ENCODE measurements at regions not wholly inside any gene's neighbourhood (a gene's known extent, or its start where the extent isn't known, plus 50 kb on each side); places are given as distances from the start of the nearest gene placed in this dataset.

- no peak for DNase-seq
- no peak for FAIRE-seq
- Histone ChIP-seq H3K27ac (ENCODE audit: low read depth in 1 of 3, low read length in 2 of 3) (no peak overlapping the region), H3K4me1 (ENCODE audit: control insufficient read depth in 3 of 3, insufficient read depth in 2 of 3, low read depth in 1 of 3, low read length in 2 of 3) (no peaks in the 10 kb centered on the region), H3K4me3 (ENCODE audit: low read depth in 1 of 3, low read length in 3 of 3) (no peak overlapping the region), H3K36me3 (ENCODE audit: control insufficient read depth in 3 of 3, insufficient read depth in 2 of 3, low read depth in 1 of 3, low read length in 3 of 3) (no peaks in the 10 kb centered on the region), H3K9me3 (ENCODE audit: control insufficient read depth in 2 of 2, insufficient read depth in 1 of 2, low read depth in 1 of 2, low read length in 1 of 2) (no peaks in the 10 kb centered on the region), H3K27me3 (ENCODE audit: control insufficient read depth in 3 of 3, insufficient read depth in 3 of 3, low read length in 3 of 3) (no peaks in the 10 kb centered on the region)
- WGBS, 3 donors: 84 to 91% (median 87%) methylated on average over 4 of the region's 4 CpGs
Measured at GRCh38 chr7:94832051-94832450, 75.3 kb upstream of the PPP1R9A start.

DNA sequence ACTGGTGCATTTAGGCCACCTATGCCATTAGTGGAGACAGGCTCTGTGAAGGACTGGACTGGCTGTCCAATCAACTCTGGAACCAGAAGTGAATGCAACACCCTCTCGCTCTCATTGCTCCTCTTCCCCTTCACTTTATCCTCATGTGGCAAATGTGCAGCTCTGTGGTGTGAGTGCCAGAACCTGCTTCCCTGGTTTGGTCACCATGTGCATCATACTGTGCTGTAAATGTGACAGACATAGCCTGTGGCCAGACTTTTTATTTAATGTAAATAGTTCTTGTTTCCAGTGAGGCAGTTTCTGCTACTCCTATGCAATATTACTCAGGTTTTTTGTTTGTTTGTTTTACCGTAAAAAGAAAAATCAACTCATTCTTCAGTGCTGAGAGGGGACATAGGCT is 73.0 kb upstream of the PPP1R9A start:
- FAIRE-seq (no peak), DNase-seq (no peak)
- WGBS, 3 donors: 89 to 95% (median 91%) methylated on average over 2 of the region's 2 CpGs
- Histone ChIP-seq H3K27ac (ENCODE audit: low read depth in 1 of 3, low read length in 2 of 3) (no peak overlapping the region), H3K9me3 (ENCODE audit: control insufficient read depth in 2 of 2, insufficient read depth in 1 of 2, low read depth in 1 of 2, low read length in 1 of 2) (peaks cover 0 to 4% of the 10 kb centered on the region in 2 donors), H3K36me3 (ENCODE audit: control insufficient read depth in 3 of 3, insufficient read depth in 2 of 3, low read depth in 1 of 3, low read length in 3 of 3) (no peaks in the 10 kb centered on the region), H3K27me3 (ENCODE audit: control insufficient read depth in 3 of 3, insufficient read depth in 3 of 3, low read length in 3 of 3) (no peaks in the 10 kb centered on the region), H3K4me3 (ENCODE audit: low read depth in 1 of 3, low read length in 3 of 3) (no peak overlapping the region), H3K4me1 (ENCODE audit: control insufficient read depth in 3 of 3, insufficient read depth in 2 of 3, low read depth in 1 of 3, low read length in 2 of 3) (no peaks in the 10 kb centered on the region)

- Histone ChIP-seq H3K27ac (ENCODE audit: low read depth in 1 of 3, low read length in 2 of 3) (no peak overlapping the region), H3K9me3 (ENCODE audit: control insufficient read depth in 2 of 2, insufficient read depth in 1 of 2, low read depth in 1 of 2, low read length in 1 of 2) (peaks cover 0 to 22% of the 10 kb centered on the region in 2 donors), H3K36me3 (ENCODE audit: control insufficient read depth in 3 of 3, insufficient read depth in 2 of 3, low read depth in 1 of 3, low read length in 3 of 3) (no peaks in the 10 kb centered on the region), H3K4me1 (ENCODE audit: control insufficient read depth in 3 of 3, insufficient read depth in 2 of 3, low read depth in 1 of 3, low read length in 2 of 3) (no peaks in the 10 kb centered on the region), H3K4me3 (ENCODE audit: low read depth in 1 of 3, low read length in 3 of 3) (no peak overlapping the region), H3K27me3 (ENCODE audit: control insufficient read depth in 3 of 3, insufficient read depth in 3 of 3, low read length in 3 of 3) (no peaks in the 10 kb centered on the region)
- FAIRE-seq (no peak), DNase-seq (no peak)
- WGBS, 3 donors: 91 to 96% (median 96%) methylated on average over 3 of the region's 3 CpGs
Measured at GRCh38 chr7:94838717-94839116, 68.7 kb upstream of the PPP1R9A start.

- DNase-seq: no peak
- H3K36me3 ChIP-seq (ENCODE audit: control insufficient read depth in 3 of 3, insufficient read depth in 2 of 3, low read depth in 1 of 3, low read length in 3 of 3): no peaks in the 10 kb centered on the region
- peaks cover 0 to 34% of the 10 kb centered on the region in 2 donors for H3K9me3 ChIP-seq (ENCODE audit: control insufficient read depth in 2 of 2, insufficient read depth in 1 of 2, low read depth in 1 of 2, low read length in 1 of 2)
- FAIRE-seq: no peak
- WGBS, 3 donors: 77 to 93% (median 90%) methylated on average over 1 of the region's 1 CpG
- H3K27ac ChIP-seq (ENCODE audit: low read depth in 1 of 3, low read length in 2 of 3): no peak overlapping the region
- no peaks in the 10 kb centered on the region for H3K4me1 ChIP-seq (ENCODE audit: control insufficient read depth in 3 of 3, insufficient read depth in 2 of 3, low read depth in 1 of 3, low read length in 2 of 3)
- H3K27me3 ChIP-seq (ENCODE audit: control insufficient read depth in 3 of 3, insufficient read depth in 3 of 3, low read length in 3 of 3): no peaks in the 10 kb centered on the region
- no peak overlapping the region for H3K4me3 ChIP-seq (ENCODE audit: low read depth in 1 of 3, low read length in 3 of 3)
Measured at GRCh38 chr7:94843553-94843952, 63.8 kb upstream of the PPP1R9A start.

- DNase-seq: no peak
- 86 to 94% (median 93%) methylated on average over 2 of the region's 2 CpGs for WGBS, 3 donors
Measured at GRCh38 chr7:94848531-94848930, 58.9 kb upstream of the PPP1R9A start.

GRCh38 chr7:94848992-94849576 is 58.3 kb upstream of the PPP1R9A start:
- 84 to 96% (median 92%) methylated on average over 33 of the region's 33 CpGs for WGBS, 3 donors
- FAIRE-seq (no peak), DNase-seq (no peak)

More at GRCh38 chr7:94848531-94848930, 58.9 kb upstream of the PPP1R9A start:
- H3K4me3 ChIP-seq (ENCODE audit: low read depth in 1 of 3, low read length in 3 of 3): no peak overlapping the region
- H3K27ac ChIP-seq (ENCODE audit: low read depth in 1 of 3, low read length in 2 of 3): no peak overlapping the region
- H3K4me1 ChIP-seq (ENCODE audit: control insufficient read depth in 3 of 3, insufficient read depth in 2 of 3, low read depth in 1 of 3, low read length in 2 of 3): no peaks in the 10 kb centered on the region
- no peak for FAIRE-seq
- H3K9me3 ChIP-seq (ENCODE audit: control insufficient read depth in 2 of 2, insufficient read depth in 1 of 2, low read depth in 1 of 2, low read length in 1 of 2): peaks cover 0 to 30% of the 10 kb centered on the region in 2 donors
- no peaks in the 10 kb centered on the region for H3K36me3 ChIP-seq (ENCODE audit: control insufficient read depth in 3 of 3, insufficient read depth in 2 of 3, low read depth in 1 of 3, low read length in 3 of 3)
- no peaks in the 10 kb centered on the region for H3K27me3 ChIP-seq (ENCODE audit: control insufficient read depth in 3 of 3, insufficient read depth in 3 of 3, low read length in 3 of 3)

DNA sequence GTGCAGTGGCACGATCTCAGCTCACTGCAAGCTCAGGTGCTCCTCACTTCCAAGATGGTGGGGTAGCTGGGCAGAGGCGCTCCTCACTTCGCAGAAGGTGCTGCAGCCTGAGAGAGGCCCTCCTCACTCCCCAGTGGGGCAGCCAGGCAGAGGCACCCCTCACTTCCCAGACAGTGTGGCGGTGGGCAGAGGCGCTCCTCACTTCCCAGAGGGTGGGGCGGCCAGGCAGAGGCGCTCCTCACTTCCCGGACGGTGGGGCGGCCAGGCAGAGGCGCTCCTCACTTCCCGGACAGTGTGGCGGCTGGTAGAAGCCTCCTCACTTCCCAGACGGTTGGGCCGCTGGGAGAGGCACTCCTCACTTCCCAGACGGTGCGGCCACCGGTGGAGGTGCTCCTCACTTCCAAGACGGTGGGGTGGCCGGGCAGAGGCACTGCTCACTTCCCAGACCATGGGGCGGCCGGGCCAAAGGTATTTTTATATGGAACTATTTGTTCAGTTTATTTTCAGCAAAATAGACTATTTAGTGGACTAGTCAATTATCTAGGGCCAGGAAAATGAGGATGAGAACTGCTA is 57.7 kb upstream of the PPP1R9A start:
- Histone ChIP-seq H3K4me1 (ENCODE audit: control insufficient read depth in 3 of 3, insufficient read depth in 2 of 3, low read depth in 1 of 3, low read length in 2 of 3) (no peaks in the 10 kb centered on the region), H3K9me3 (ENCODE audit: control insufficient read depth in 2 of 2, insufficient read depth in 1 of 2, low read depth in 1 of 2, low read length in 1 of 2) (peaks cover 0 to 19% of the 10 kb centered on the region in 2 donors), H3K27ac (ENCODE audit: low read depth in 1 of 3, low read length in 2 of 3) (no peak overlapping the region), H3K27me3 (ENCODE audit: control insufficient read depth in 3 of 3, insufficient read depth in 3 of 3, low read length in 3 of 3) (no peaks in the 10 kb centered on the region), H3K36me3 (ENCODE audit: control insufficient read depth in 3 of 3, insufficient read depth in 2 of 3, low read depth in 1 of 3, low read length in 3 of 3) (no peaks in the 10 kb centered on the region), H3K4me3 (ENCODE audit: low read depth in 1 of 3, low read length in 3 of 3) (no peak overlapping the region)
- FAIRE-seq (no peak), DNase-seq (no peak)
- 90 to 97% (median 95%) methylated on average over 22 of the region's 22 CpGs for WGBS, 3 donors

More at GRCh38 chr7:94848992-94849576, 58.3 kb upstream of the PPP1R9A start:
- H3K4me3 ChIP-seq (ENCODE audit: low read depth in 1 of 3, low read length in 3 of 3): no peak overlapping the region
- no peaks in the 10 kb centered on the region for H3K27me3 ChIP-seq (ENCODE audit: control insufficient read depth in 3 of 3, insufficient read depth in 3 of 3, low read length in 3 of 3)
- peaks cover 0 to 26% of the 10 kb centered on the region in 2 donors for H3K9me3 ChIP-seq (ENCODE audit: control insufficient read depth in 2 of 2, insufficient read depth in 1 of 2, low read depth in 1 of 2, low read length in 1 of 2)
- H3K27ac ChIP-seq (ENCODE audit: low read depth in 1 of 3, low read length in 2 of 3): no peak overlapping the region
- no peaks in the 10 kb centered on the region for H3K4me1 ChIP-seq (ENCODE audit: control insufficient read depth in 3 of 3, insufficient read depth in 2 of 3, low read depth in 1 of 3, low read length in 2 of 3)
- no peaks in the 10 kb centered on the region for H3K36me3 ChIP-seq (ENCODE audit: control insufficient read depth in 3 of 3, insufficient read depth in 2 of 3, low read depth in 1 of 3, low read length in 3 of 3)

- Histone ChIP-seq H3K36me3 (ENCODE audit: control insufficient read depth in 3 of 3, insufficient read depth in 2 of 3, low read depth in 1 of 3, low read length in 3 of 3) (no peaks in the 10 kb centered on the region), H3K27me3 (ENCODE audit: control insufficient read depth in 3 of 3, insufficient read depth in 3 of 3, low read length in 3 of 3) (no peaks in the 10 kb centered on the region), H3K4me1 (ENCODE audit: control insufficient read depth in 3 of 3, insufficient read depth in 2 of 3, low read depth in 1 of 3, low read length in 2 of 3) (no peaks in the 10 kb centered on the region), H3K9me3 (ENCODE audit: control insufficient read depth in 2 of 2, insufficient read depth in 1 of 2, low read depth in 1 of 2, low read length in 1 of 2) (no peaks in the 10 kb centered on the region), H3K27ac (ENCODE audit: low read depth in 1 of 3, low read length in 2 of 3) (no peak overlapping the region), H3K4me3 (ENCODE audit: low read depth in 1 of 3, low read length in 3 of 3) (no peak overlapping the region)
- FAIRE-seq: no peak
- WGBS, 3 donors: 46 to 73% (median 54%) methylated on average over 2 of the region's 2 CpGs
- DNase-seq: no peak
Measured at GRCh38 chr7:94855589-94855988, 51.8 kb upstream of the PPP1R9A start.

DNA sequence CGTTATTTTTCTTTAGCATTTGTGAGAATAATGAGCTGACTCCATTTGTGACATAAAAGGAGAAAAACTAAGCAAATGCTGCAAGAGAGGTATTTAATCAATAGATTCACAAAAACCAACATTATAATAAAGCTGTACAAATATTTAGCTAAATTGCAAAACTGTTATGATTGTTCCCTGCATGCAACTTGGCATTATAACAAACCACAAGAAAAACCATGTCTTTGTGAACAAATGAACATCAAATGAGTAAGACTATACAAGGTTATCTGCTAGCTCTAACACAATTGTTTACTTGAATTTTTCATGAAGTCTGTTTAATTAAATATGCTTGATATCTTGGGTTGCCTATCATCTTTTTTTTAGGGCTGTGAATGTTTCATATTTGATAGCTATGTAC is 50.8 kb upstream of the PPP1R9A start:
- Histone ChIP-seq H3K4me3 (ENCODE audit: low read depth in 1 of 3, low read length in 3 of 3) (no peak overlapping the region), H3K27ac (ENCODE audit: low read depth in 1 of 3, low read length in 2 of 3) (no peak overlapping the region), H3K4me1 (ENCODE audit: control insufficient read depth in 3 of 3, insufficient read depth in 2 of 3, low read depth in 1 of 3, low read length in 2 of 3) (no peaks in the 10 kb centered on the region), H3K9me3 (ENCODE audit: control insufficient read depth in 2 of 2, insufficient read depth in 1 of 2, low read depth in 1 of 2, low read length in 1 of 2) (no peaks in the 10 kb centered on the region), H3K27me3 (ENCODE audit: control insufficient read depth in 3 of 3, insufficient read depth in 3 of 3, low read length in 3 of 3) (no peaks in the 10 kb centered on the region), H3K36me3 (ENCODE audit: control insufficient read depth in 3 of 3, insufficient read depth in 2 of 3, low read depth in 1 of 3, low read length in 3 of 3) (no peaks in the 10 kb centered on the region)
- WGBS, 3 donors: 64 to 80% (median 70%) methylated on average over 1 of the region's 1 CpG
- no peak for FAIRE-seq
- no peak for DNase-seq
